Caco-2 (cell line): ENCODE measurements at regions not wholly inside any gene's neighbourhood (a gene's known extent, or its start where the extent isn't known, plus 50 kb on each side); places are given as distances from the start of the nearest gene placed in this dataset.

Source experiments
- BruUV-seq: library from RNA; stranded (reverse); fragments of 400-500 nt; replicated peaks from 2 replicates; lab custom pipeline; 2021; lab: Mats Ljungman, UMichigan
- CTCF ChIA-PET: fragments of 300-600 bp; sonication (Branson Sonifier 250); formaldehyde crosslinking; loops from one replicate; lab custom pipeline; 2022; ENCODE audit warnings: antibody characterized with exemption; lab: Charles Lee
- POLR2A ChIA-PET: fragments of 300-600 bp; sonication (Branson Sonifier 250); formaldehyde crosslinking; loops from one replicate; lab custom pipeline; 2022; ENCODE audit warnings: antibody characterized with exemption; lab: Charles Lee
- DNase-seq, 2 experiments: peaks; one replicate each; pipeline versions ENCODE4 v3.0.0 to v3.0.0-alpha.2; 2020 to 2022
- H3K27me3 ChIP-seq: replicated peaks from 2 replicates; pipeline ENCODE4 v1.6.0; 2011; ENCODE audit warnings: low read length; ENCODE audit not compliant: control insufficient read depth, insufficient read depth
- H3K36me3 ChIP-seq: 2 replicates; pipeline ENCODE4 v1.5.1; 2011; ENCODE audit warnings: low read length; ENCODE audit not compliant: control insufficient read depth, insufficient read depth
- H3K4me1 ChIP-seq: fragments of 250-450 bp; sonication (Bioruptor Pico); 2 replicates; pipeline ENCODE4 v1.5.1; 2020; ENCODE audit warnings: mild to moderate bottlenecking
- H3K4me3 ChIP-seq: 2 replicates; pipeline ENCODE4 v1.5.1; 2011; ENCODE audit warnings: low read depth, mild to moderate bottlenecking, control low read depth, low read length
- H3K9me3 ChIP-seq: fragments of 250-450 bp; sonication (Bioruptor Pico); 2 replicates; pipeline ENCODE4 v1.5.1; 2020; ENCODE audit warnings: mild to moderate bottlenecking, moderate library complexity
- H3K27ac Mint-ChIP-seq: one replicate; pipeline ENCODE4 v1.8.0; 2022; ENCODE audit warnings: mixed read lengths; ENCODE audit not compliant: unreplicated experiment
- H3K27me3 Mint-ChIP-seq: one replicate; pipeline ENCODE4 v1.8.0; 2022; ENCODE audit warnings: mixed read lengths; ENCODE audit not compliant: insufficient read depth, unreplicated experiment
- H3K36me3 Mint-ChIP-seq: one replicate; pipeline ENCODE4 v1.8.0; 2022; ENCODE audit warnings: mild to moderate bottlenecking, mixed read lengths; ENCODE audit not compliant: insufficient read depth, unreplicated experiment
- H3K4me1 Mint-ChIP-seq: one replicate; pipeline ENCODE4 v1.8.0; 2022; ENCODE audit warnings: low read depth, mixed read lengths; ENCODE audit not compliant: unreplicated experiment
- H3K4me3 Mint-ChIP-seq: one replicate; pipeline ENCODE4 v1.8.0; 2022; ENCODE audit warnings: mild to moderate bottlenecking, moderate library complexity, mixed read lengths; ENCODE audit not compliant: unreplicated experiment
- H3K9me3 Mint-ChIP-seq: one replicate; pipeline ENCODE4 v1.8.0; 2022; ENCODE audit warnings: mixed read lengths; ENCODE audit not compliant: unreplicated experiment
- CTCF ChIP-seq, 2 experiments: fragments of 200-600 bp in 1 of 2; IDR thresholded peaks; 1 replicate in 1 of 2; 2 replicates in 1 of 2; pipeline versions ENCODE4 v1.5.1 to v1.8.0; 2011 to 2022; ENCODE audit warnings: antibody characterized with exemption in 1 of 2, control low read depth in 1 of 2, inconsistent platforms in 1 of 2, low read depth in 1 of 2, low read length in 1 of 2, mild to moderate bottlenecking in 1 of 2, moderate library complexity in 1 of 2; ENCODE audit not compliant: insufficient read depth in 1 of 2, severe bottlenecking in 1 of 2, unreplicated experiment in 1 of 2
- intact Hi-C: fragments of 100-400 bp; cut with micrococcal nuclease; formaldehyde crosslinking; loops from one replicate; pipeline ENCODE4 v1.10.0; 2022; ENCODE audit not compliant: unreplicated experiment

GRCh38 chr10:47249881-47250280, 50.1 kb upstream of the GDF10 start:
- Histone ChIP-seq H3K27me3 (no peaks in the 10 kb centered on the region), H3K36me3 (no peaks in the 10 kb centered on the region), H3K9me3 (no peaks in the 10 kb centered on the region), H3K4me3 (no peak overlapping the region), H3K4me1 (no peaks in the 10 kb centered on the region)
- POLR2A ChIA-PET, result no interaction called here
- intact Hi-C loops, result no loop called here
- no peak overlapping the region for H3K27ac Mint-ChIP-seq
- H3K36me3 Mint-ChIP-seq, result no peaks in the 10 kb centered on the region
- no TSS peak for BruUV-seq
- TF ChIP-seq CTCF (IDR thresholded peaks at IDR 0.05; ENCODE audit: insufficient read depth in 1 of 2, low read depth in 1 of 2, low read length in 1 of 2, severe bottlenecking in 1 of 2, unreplicated experiment in 1 of 2), result no peak
- CTCF ChIA-PET, result no interaction called here
- no peaks in the 10 kb centered on the region for H3K9me3 Mint-ChIP-seq
- no peak for DNase-seq
- H3K4me3 Mint-ChIP-seq, result no peak overlapping the region
- no peaks in the 10 kb centered on the region for H3K4me1 Mint-ChIP-seq
- H3K27me3 Mint-ChIP-seq, result peaks cover 14% of the 10 kb centered on the region
